ENCODE measurements at regions not wholly inside any gene's neighbourhood (a gene's known extent, or its start where the extent isn't known, plus 50 kb on each side); places are given as distances from the start of the nearest gene placed in this dataset.

DNA sequence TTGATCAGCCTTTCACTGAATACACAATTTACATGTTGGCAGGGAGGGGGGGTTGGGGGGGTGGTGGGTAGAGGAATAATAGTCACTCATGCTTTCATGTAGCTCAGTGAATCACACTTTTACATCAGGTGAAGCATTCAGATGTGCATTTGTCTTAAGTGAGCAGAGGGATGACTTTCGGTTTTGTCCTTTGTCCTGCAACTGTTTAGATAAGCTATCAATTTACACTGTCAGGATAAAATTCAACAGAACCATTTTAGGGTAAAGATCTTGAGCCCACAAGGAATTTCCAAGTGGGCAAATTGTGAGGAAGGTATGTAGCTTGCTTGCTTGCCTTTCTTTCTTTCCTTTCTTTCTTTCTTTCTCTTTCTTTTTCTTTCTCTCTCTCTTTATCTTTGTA, 576.2 kb downstream of the MTRR start:
- Mint-ChIP-seq H3K27ac (no peak overlapping the region), H3K36me3 (ENCODE audit: low read depth) (no peaks in the 10 kb centered on the region), H3K27me3 (ENCODE audit: insufficient read depth) (no peaks in the 10 kb centered on the region; the same call in 1 of the 2 replicates), H3K4me3 (no peak overlapping the region), H3K9me3 (no peaks in the 10 kb centered on the region), H3K4me1 (ENCODE audit: low read depth) (no peaks in the 10 kb centered on the region)
- DNase-seq: no peak
- TF ChIP-seq, protein P1, sequence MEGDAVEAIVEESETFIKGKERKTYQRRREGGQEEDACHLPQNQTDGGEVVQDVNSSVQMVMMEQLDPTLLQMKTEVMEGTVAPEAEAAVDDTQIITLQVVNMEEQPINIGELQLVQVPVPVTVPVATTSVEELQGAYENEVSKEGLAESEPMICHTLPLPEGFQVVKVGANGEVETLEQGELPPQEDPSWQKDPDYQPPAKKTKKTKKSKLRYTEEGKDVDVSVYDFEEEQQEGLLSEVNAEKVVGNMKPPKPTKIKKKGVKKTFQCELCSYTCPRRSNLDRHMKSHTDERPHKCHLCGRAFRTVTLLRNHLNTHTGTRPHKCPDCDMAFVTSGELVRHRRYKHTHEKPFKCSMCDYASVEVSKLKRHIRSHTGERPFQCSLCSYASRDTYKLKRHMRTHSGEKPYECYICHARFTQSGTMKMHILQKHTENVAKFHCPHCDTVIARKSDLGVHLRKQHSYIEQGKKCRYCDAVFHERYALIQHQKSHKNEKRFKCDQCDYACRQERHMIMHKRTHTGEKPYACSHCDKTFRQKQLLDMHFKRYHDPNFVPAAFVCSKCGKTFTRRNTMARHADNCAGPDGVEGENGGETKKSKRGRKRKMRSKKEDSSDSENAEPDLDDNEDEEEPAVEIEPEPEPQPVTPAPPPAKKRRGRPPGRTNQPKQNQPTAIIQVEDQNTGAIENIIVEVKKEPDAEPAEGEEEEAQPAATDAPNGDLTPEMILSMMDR (IDR thresholded peaks at IDR 0.05): no peak

DNA sequence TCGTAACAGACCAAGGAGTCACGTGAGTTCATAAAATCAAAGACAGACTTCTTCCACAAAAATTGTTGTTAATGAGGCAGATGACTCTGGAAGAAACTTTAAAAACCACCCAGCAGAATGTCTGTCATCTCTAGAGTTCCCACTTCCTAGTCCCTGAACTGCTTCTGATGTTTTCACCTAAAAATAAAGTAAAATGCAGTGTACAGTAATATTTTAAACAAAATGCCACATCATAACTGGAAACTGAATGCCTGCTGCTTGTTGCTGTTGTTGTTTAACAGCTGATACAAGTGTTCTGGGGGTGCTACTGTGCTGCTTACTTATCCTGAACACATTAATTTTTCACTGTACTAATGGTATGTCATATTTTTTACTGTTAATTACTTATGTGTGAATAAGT, 577.2 kb downstream of the MTRR start:
- Mint-ChIP-seq H3K27me3 (ENCODE audit: insufficient read depth) (no peaks in the 10 kb centered on the region; the same call in none of the 2 replicates), H3K4me3 (no peak overlapping the region)

DNA sequence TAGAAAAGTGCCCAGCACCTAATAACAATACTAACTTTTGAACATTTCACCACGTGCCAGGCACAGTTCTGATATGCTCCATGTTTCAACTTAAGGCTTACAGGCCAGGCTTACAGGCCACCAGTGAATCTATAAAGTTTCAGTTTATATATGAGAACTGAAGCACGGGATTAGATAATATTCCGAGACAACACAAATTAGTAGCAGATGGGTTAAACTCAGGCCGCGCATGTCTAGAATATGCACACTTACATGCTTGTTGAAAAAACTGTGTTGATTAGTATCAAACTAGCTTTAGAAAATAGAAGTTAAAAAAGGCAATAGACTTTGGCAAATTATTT, 587.9 kb downstream of the MTRR start:
- H3K27me3 Mint-ChIP-seq (ENCODE audit: insufficient read depth): no peaks in the 10 kb centered on the region; the same call in 1 of the 2 replicates
- H3K9me3 Mint-ChIP-seq: no peaks in the 10 kb centered on the region
- TF ChIP-seq, protein P1 (IDR thresholded peaks at IDR 0.05): no peak
- peak; percentile 36 for DNase-seq
- peak overlapping the region; percentile 97 for H3K27ac Mint-ChIP-seq
- H3K4me1 Mint-ChIP-seq (ENCODE audit: low read depth): peaks cover 33% of the 10 kb centered on the region
- peaks cover 6% of the 10 kb centered on the region; the same call in 1 of the 2 replicates for H3K36me3 Mint-ChIP-seq (ENCODE audit: low read depth)
- peak overlapping the region; percentile 95 for H3K4me3 Mint-ChIP-seq

More for the DNA sequence above, 577.2 kb downstream of the MTRR start:
- no peak for DNase-seq
- Mint-ChIP-seq H3K4me1 (ENCODE audit: low read depth) (no peaks in the 10 kb centered on the region), H3K36me3 (ENCODE audit: low read depth) (no peaks in the 10 kb centered on the region), H3K9me3 (no peaks in the 10 kb centered on the region), H3K27ac (no peak overlapping the region)
- TF ChIP-seq, protein P1 (IDR thresholded peaks at IDR 0.05): no peak

DNA sequence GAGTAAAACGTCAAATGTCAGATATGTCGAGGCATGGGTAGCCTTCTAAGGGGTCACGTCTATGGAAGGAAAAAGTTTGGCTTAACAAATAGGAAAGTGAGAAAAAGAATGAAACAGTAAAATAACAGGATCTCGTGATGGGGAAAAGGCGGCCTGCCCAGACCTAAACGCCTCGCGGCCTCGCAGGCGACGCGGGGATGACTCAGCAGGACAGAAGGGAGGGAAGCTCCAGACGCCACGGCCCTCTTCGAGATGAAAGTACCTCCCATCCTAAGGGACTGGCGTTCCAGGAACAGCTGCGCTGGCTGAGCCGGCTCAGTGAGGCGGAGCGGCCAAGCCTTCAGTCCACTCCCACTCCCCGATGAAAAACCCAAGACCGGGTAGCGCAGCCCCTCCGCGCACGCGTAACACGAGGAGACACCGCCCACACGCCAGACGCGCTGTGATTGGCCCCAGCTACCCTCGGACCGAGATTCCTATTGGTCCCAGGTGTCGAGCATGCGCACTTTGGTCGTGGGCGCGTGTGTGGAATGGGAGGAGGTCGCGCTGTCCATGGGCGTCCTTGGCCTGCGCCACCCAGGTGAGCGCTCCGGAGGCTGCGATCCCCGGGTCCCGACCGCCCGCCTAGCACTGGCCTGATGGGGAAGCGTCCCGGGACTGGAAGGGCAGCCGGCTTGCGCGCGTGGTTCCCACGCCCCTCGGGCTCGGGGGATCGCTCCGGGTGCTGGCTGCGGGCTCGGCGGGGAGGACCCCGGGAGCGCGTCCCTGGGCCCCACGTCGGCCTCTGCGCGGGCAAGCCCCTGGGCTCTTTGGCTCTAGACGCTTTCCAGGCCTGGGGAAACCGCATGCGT, 588.5 kb downstream of the MTRR start:
- peak overlapping the region; percentile 97 for H3K27ac Mint-ChIP-seq
- peak; percentile 99 for DNase-seq
- H3K9me3 Mint-ChIP-seq: no peaks in the 10 kb centered on the region
- peaks cover 6% of the 10 kb centered on the region; the same call in 1 of the 2 replicates for H3K36me3 Mint-ChIP-seq (ENCODE audit: low read depth)
- H3K4me3 Mint-ChIP-seq: peak overlapping the region; percentile 95
- H3K4me1 Mint-ChIP-seq (ENCODE audit: low read depth): peaks cover 33% of the 10 kb centered on the region
- no peaks in the 10 kb centered on the region for H3K27me3 Mint-ChIP-seq (ENCODE audit: insufficient read depth)
- TF ChIP-seq, protein P1 (IDR thresholded peaks at IDR 0.05): no peak

DNA sequence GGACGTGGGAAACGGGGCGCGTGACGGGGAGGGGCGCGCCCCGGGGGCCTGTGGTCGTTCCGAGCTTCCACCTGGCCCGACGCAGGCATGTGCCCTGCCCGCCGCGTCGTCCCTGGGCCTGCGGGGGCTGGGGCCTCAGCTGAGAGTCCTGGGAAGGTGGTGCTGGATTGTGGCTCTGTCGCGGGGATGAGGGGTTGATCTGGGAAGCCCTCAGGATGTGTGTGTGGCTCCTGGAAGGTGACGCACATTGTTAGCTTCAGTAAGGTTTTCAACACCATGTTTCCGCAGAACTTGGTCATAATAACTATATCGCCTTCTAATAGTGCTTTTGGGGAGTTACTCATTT, 589.1 kb downstream of the MTRR start:
- H3K36me3 Mint-ChIP-seq (ENCODE audit: low read depth): peaks cover 7% of the 10 kb centered on the region
- H3K4me3 Mint-ChIP-seq: peak overlapping the region; percentile 95
- peak; percentile 17 for DNase-seq
- H3K27ac Mint-ChIP-seq: peak overlapping the region; percentile 88
- peaks cover 33% of the 10 kb centered on the region for H3K4me1 Mint-ChIP-seq (ENCODE audit: low read depth)
- H3K27me3 Mint-ChIP-seq (ENCODE audit: insufficient read depth): no peaks in the 10 kb centered on the region
- TF ChIP-seq, protein P1 (IDR thresholded peaks at IDR 0.05): no peak
- H3K9me3 Mint-ChIP-seq: no peaks in the 10 kb centered on the region
